ENCODE measurements at regions not wholly inside any gene's neighbourhood (a gene's known extent, or its start where the extent isn't known, plus 50 kb on each side); places are given as distances from the start of the nearest gene placed in this dataset.

GRCh38 chr3:29189328-29189727 lies 91.5 kb upstream of the RBMS3 start:
- TF ChIP-seq EZH2 (IDR thresholded peaks at IDR 0.05) (no peak), POLR2AphosphoS5 (IDR thresholded peaks at IDR 0.05; ENCODE audit: borderline replicate concordance, low read depth, low read length) (no peak)

Data from SK-N-MC (cell line).